Fibroblast of mammary gland (primary cell): ENCODE measurements at regions not wholly inside any gene's neighbourhood (a gene's known extent, or its start where the extent isn't known, plus 50 kb on each side); places are given as distances from the start of the nearest gene placed in this dataset.

ENCODE experiments used
- DNase-seq: peaks from one replicate; pipeline ENCODE4 v3.0.0-alpha.2; 2010; ENCODE audit warnings: low read depth
- H3K4me3 ChIP-seq: 2 replicates; pipeline ENCODE4 v1.5.1; 2011; ENCODE audit warnings: low read depth, mild to moderate bottlenecking, low read length, moderate library complexity; ENCODE audit not compliant: control insufficient read depth
- CTCF ChIP-seq: conservative IDR thresholded peaks from 2 replicates; pipeline ENCODE4 v1.5.1; 2011; ENCODE audit warnings: low read depth, low read length, inconsistent platforms; ENCODE audit not compliant: control insufficient read depth, insufficient read depth

- TF ChIP-seq CTCF = no peak
- no peak overlapping the region for H3K4me3 ChIP-seq
- no peak for DNase-seq
Measured at GRCh38 chr1:73136975-73137374, 854.6 kb upstream of the NEGR1 start.

GRCh38 chr1:73106931-73107330, 824.6 kb upstream of the NEGR1 start:
- no peak for TF ChIP-seq CTCF
- no peak overlapping the region for H3K4me3 ChIP-seq
- DNase-seq = no peak

- H3K4me3 ChIP-seq = no peak overlapping the region
- no peak for TF ChIP-seq CTCF
- DNase-seq = no peak
Measured at GRCh38 chr1:73105755-73106154, 823.4 kb upstream of the NEGR1 start.

- no peak overlapping the region for H3K4me3 ChIP-seq
- DNase-seq = no peak
- no peak for TF ChIP-seq CTCF
Measured at GRCh38 chr1:73104749-73105148, 822.4 kb upstream of the NEGR1 start.

GRCh38 chr1:73100216-73100615, 817.9 kb upstream of the NEGR1 start:
- DNase-seq = no peak
- no peak for TF ChIP-seq CTCF
- H3K4me3 ChIP-seq = no peak overlapping the region

- no peak overlapping the region for H3K4me3 ChIP-seq
- no peak for DNase-seq
- no peak for TF ChIP-seq CTCF
Measured at GRCh38 chr1:73097917-73098316, 815.6 kb upstream of the NEGR1 start.

GRCh38 chr1:73096841-73097240, 814.5 kb upstream of the NEGR1 start:
- H3K4me3 ChIP-seq = no peak overlapping the region
- DNase-seq = no peak
- no peak for TF ChIP-seq CTCF
